K562 (cell line): ENCODE measurements at regions not wholly inside any gene's neighbourhood (a gene's known extent, or its start where the extent isn't known, plus 50 kb on each side); places are given as distances from the start of the nearest gene placed in this dataset.
A peak's percentile ranks its signal among the peaks of the same experiment; 100 is the strongest.

Experiments
- CBX5 ChIP-seq: IDR thresholded peaks from 2 replicates; pipeline ENCODE4 v1.6.1; 2014; ENCODE audit warnings: low read depth, borderline replicate concordance
- CBX8 ChIP-seq: fragments of 200-600 bp; sonication (generic); IDR thresholded peaks from 2 replicates; pipeline ENCODE4 v1.6.1; 2012; ENCODE audit warnings: borderline replicate concordance, mixed run types, low read depth, mild to moderate bottlenecking, moderate library complexity, mixed read lengths, low read length, control low read depth, inconsistent platforms; ENCODE audit not compliant: poor library complexity, severe bottlenecking; ENCODE audit errors: extremely low read depth
- CC2D1A ChIP-seq: fragments of 450-650 bp; IDR thresholded peaks from 2 replicates; pipeline ENCODE4 v1.6.1; 2017; ENCODE audit warnings: mild to moderate bottlenecking
- HDAC1 ChIP-seq, 2 experiments: fragments of 450-650 bp; IDR thresholded peaks; 2 replicates each; pipeline ENCODE4 v1.6.1; 2016 to 2017; ENCODE audit warnings: inconsistent platforms in 1 of 2, mild to moderate bottlenecking in 1 of 2, moderate library complexity in 1 of 2
- HSF4 ChIP-seq: fragments of 250-450 bp; sonication (Bioruptor Pico); IDR thresholded peaks from 2 replicates; pipeline ENCODE4 v2.1.2; 2022; ENCODE audit warnings: mild to moderate bottlenecking, moderate library complexity, borderline replicate concordance
- JUND ChIP-seq, 2 experiments: IDR thresholded peaks; 2 replicates in 1 of 2; 3 replicates in 1 of 2; pipeline ENCODE4 v1.6.1; 2011; ENCODE audit warnings: borderline replicate concordance in 2 of 2, low read depth in 2 of 2, low read length in 2 of 2, improper control_type of control experiment in 1 of 2, missing biosample characterization in 1 of 2, missing genetic modification characterization in 1 of 2, missing genetic modification reagents in 1 of 2
- KDM4B ChIP-seq, 2 experiments: fragments of 450-650 bp in 1 of 2; sonication (generic) in 1 of 2; IDR thresholded peaks; 2 replicates each; pipeline ENCODE4 v1.6.1; 2016 to 2017; ENCODE audit warnings: borderline replicate concordance in 2 of 2, antibody characterized with exemption in 1 of 2, low read depth in 1 of 2, mild to moderate bottlenecking in 1 of 2
- MAFG ChIP-seq: fragments of 450-650 bp; conservative IDR thresholded peaks from 2 replicates; pipeline ENCODE4 v1.6.1; 2016; ENCODE audit warnings: missing genetic modification characterization, missing compliant biosample characterization
- NCOA2 ChIP-seq, 2 experiments: fragments of 450-650 bp; IDR thresholded peaks; 2 replicates each; pipeline ENCODE4 v1.6.1; 2018; ENCODE audit warnings: mild to moderate bottlenecking in 2 of 2, moderate library complexity in 1 of 2; ENCODE audit not compliant: partially characterized antibody in 2 of 2
- NR2C2 ChIP-seq, 2 experiments: fragments of 200-800 bp in 1 of 2; sonication (Bioruptor generic) in 1 of 2; sonication (generic) in 1 of 2; formaldehyde crosslinking in 1 of 2; IDR thresholded peaks; 2 replicates each; pipeline versions ENCODE4 v1.6.1 to v1.8.0; 2016 to 2022; ENCODE audit warnings: mild to moderate bottlenecking in 1 of 2, missing compliant biosample characterization in 1 of 2, missing genetic modification characterization in 1 of 2, missing genetic modification reagents in 1 of 2
- RBM14 ChIP-seq: fragments of 200-400 bp; formaldehyde crosslinking; IDR thresholded peaks from 2 replicates; pipeline ENCODE4 v1.6.1; 2018; ENCODE audit warnings: low read depth, mild to moderate bottlenecking, low read length, moderate library complexity, borderline replicate concordance; ENCODE audit not compliant: insufficient read depth
- RCOR1 ChIP-seq, 2 experiments: IDR thresholded peaks; 2 replicates each; pipeline ENCODE4 v1.6.1; 2012; ENCODE audit warnings: low read depth in 2 of 2, low read length in 2 of 2, borderline replicate concordance in 1 of 2, improper control_type of control experiment in 1 of 2
- RUNX1 ChIP-seq: sonication (generic); IDR thresholded peaks from 2 replicates; pipeline ENCODE4 v1.6.1; 2016; ENCODE audit warnings: antibody characterized with exemption, low read depth
- SIRT6 ChIP-seq: IDR thresholded peaks from one replicate; pipeline ENCODE4 v1.6.1; 2012; ENCODE audit warnings: low read depth, mild to moderate bottlenecking, control low read depth, inconsistent platforms, low read length, moderate library complexity
- ZNF239 ChIP-seq: fragments of 250-450 bp; sonication (Bioruptor Pico); IDR thresholded peaks from 2 replicates; pipeline ENCODE4 v1.4.0; 2020; ENCODE audit warnings: mild to moderate bottlenecking
- ZNF280A ChIP-seq: fragments of 450-650 bp; IDR thresholded peaks from 2 replicates; pipeline ENCODE4 v1.6.1; 2018; ENCODE audit warnings: mild to moderate bottlenecking, low read depth; ENCODE audit not compliant: partially characterized antibody
- ZNF696 ChIP-seq: fragments of 250-450 bp; sonication (Bioruptor Pico); conservative IDR thresholded peaks from 2 replicates; pipeline ENCODE4 v1.4.0; 2020; ENCODE audit warnings: mild to moderate bottlenecking, moderate library complexity
- ZNF717 ChIP-seq: fragments of 250-450 bp; sonication (Bioruptor Pico); IDR thresholded peaks from 2 replicates; pipeline ENCODE4 v1.5.0; 2021
- TF ChIP-seq, protein P1 (sequence below): fragments of 250-450 bp; sonication (Bioruptor Pico); IDR thresholded peaks from 2 replicates; pipeline ENCODE4 v1.6.1; 2021; ENCODE audit warnings: mild to moderate bottlenecking
- TF ChIP-seq, protein P2 (sequence below): fragments of 200-800 bp; sonication (Bioruptor generic); IDR thresholded peaks from 2 replicates; pipeline ENCODE4 v1.6.1; 2017; ENCODE audit warnings: missing genetic modification characterization, missing compliant biosample characterization
- TF ChIP-seq, protein P3 (sequence below): sonication (generic); formaldehyde crosslinking; IDR thresholded peaks from 2 replicates; pipeline ENCODE4 v1.8.0; 2022; ENCODE audit warnings: mild to moderate bottlenecking, low read depth, missing genetic modification reagents

- TF ChIP-seq ZNF717 (no peak), ZNF696 (CRISPR knock-in tag) (no peak), SIRT6 (no peak), CBX8 (no peak), HDAC1 (IDR thresholded peaks at IDR 0.05) (0 out of 4 replicates have a peak, but pooled peaks of 1 of the 2 experiments have one; percentile 17), NCOA2 (IDR thresholded peaks at IDR 0.05; ENCODE audit: partially characterized antibody in 2 of 2) (no peak), NR2C2 (CRISPR knock-in tag; IDR thresholded peaks at IDR 0.05) (no peak), NR2C2 (tag; IDR thresholded peaks at IDR 0.05) (no peak), HSF4 (CRISPR knock-in tag) (no peak), CBX5 (no peak), ZNF239 (CRISPR knock-in tag) (no peak), JUND (IDR thresholded peaks at IDR 0.05; ENCODE audit: borderline replicate concordance, low read depth, low read length) (peak; percentile 46), JUND (tag; IDR thresholded peaks at IDR 0.05; ENCODE audit: borderline replicate concordance, low read depth, low read length) (peak; percentile 33; the same call in 1 of the 3 replicates), MAFG (tag) (no peak), KDM4B (IDR thresholded peaks at IDR 0.05; ENCODE audit: borderline replicate concordance in 2 of 2, low read depth in 1 of 2) (no peak), RBM14 (no peak), ZNF280A (no peak), RCOR1 (IDR thresholded peaks at IDR 0.05; ENCODE audit: borderline replicate concordance in 1 of 2, low read depth in 2 of 2, low read length in 2 of 2) (peak in 1 of 2 experiments; percentile 38; a peak in 1 of 4 replicates), RUNX1 (no peak), CC2D1A (peak; percentile 24; the same call in 1 of the 2 replicates)
- TF ChIP-seq, protein P1, sequence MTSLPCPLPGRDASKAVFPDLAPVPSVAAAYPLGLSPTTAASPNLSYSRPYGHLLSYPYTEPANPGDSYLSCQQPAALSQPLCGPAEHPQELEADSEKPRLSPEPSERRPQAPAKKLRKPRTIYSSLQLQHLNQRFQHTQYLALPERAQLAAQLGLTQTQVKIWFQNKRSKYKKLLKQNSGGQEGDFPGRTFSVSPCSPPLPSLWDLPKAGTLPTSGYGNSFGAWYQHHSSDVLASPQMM (CRISPR knock-in tag), result no peak
- TF ChIP-seq, protein P2, sequence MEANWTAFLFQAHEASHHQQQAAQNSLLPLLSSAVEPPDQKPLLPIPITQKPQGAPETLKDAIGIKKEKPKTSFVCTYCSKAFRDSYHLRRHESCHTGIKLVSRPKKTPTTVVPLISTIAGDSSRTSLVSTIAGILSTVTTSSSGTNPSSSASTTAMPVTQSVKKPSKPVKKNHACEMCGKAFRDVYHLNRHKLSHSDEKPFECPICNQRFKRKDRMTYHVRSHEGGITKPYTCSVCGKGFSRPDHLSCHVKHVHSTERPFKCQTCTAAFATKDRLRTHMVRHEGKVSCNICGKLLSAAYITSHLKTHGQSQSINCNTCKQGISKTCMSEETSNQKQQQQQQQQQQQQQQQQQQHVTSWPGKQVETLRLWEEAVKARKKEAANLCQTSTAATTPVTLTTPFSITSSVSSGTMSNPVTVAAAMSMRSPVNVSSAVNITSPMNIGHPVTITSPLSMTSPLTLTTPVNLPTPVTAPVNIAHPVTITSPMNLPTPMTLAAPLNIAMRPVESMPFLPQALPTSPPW (CRISPR knock-in tag), result no peak
- TF ChIP-seq, protein P3, sequence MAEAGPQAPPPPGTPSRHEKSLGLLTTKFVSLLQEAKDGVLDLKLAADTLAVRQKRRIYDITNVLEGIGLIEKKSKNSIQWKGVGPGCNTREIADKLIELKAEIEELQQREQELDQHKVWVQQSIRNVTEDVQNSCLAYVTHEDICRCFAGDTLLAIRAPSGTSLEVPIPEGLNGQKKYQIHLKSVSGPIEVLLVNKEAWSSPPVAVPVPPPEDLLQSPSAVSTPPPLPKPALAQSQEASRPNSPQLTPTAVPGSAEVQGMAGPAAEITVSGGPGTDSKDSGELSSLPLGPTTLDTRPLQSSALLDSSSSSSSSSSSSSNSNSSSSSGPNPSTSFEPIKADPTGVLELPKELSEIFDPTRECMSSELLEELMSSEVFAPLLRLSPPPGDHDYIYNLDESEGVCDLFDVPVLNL (CRISPR knock-in tag), result no peak
Observed at GRCh38 chr2:191557841-191558240, 120.1 kb upstream of the NABP1 start (continued).
